ENCODE measurements at regions not wholly inside any gene's neighbourhood (a gene's known extent, or its start where the extent isn't known, plus 50 kb on each side); places are given as distances from the start of the nearest gene placed in this dataset.

DNA sequence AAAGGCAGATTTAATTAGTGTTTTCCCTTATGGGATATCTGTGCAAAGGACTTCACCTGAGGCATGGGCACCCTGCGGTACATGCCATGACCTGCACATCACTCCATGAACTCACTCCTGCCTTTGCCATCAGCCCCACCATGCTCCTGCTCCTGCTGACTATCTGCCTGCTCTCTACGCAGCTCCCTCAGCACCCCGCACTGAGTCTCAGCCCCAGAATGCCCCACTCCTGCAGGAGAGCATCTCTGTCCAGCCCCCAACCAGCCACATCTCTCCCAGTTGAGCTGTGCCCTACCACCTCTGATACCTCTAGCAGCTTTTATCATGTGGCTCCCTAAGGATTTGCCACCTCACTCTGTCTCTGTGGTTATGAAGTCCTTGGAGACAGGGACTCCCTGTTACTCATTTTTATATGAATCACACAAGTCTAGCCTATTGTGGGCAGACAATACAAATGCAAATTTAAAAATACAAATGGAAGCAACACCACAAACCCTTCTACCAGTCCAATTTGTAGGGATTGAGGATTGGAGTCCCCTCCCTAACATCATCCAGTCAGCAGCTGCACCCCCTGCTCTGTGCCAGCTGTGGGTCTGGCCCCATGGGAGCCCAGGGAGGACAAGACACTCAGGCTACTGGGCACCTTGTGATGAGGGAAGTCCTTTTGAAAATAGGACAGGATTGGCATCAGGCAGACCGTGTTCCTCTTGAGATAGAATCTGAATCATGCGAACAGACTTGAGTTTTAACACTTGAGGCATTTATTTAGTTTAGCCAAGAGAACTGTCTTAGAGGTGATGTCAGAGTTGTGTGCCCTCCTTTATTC is 689.6 kb upstream of the HS6ST1 start:
- TF ChIP-seq, protein P1, sequence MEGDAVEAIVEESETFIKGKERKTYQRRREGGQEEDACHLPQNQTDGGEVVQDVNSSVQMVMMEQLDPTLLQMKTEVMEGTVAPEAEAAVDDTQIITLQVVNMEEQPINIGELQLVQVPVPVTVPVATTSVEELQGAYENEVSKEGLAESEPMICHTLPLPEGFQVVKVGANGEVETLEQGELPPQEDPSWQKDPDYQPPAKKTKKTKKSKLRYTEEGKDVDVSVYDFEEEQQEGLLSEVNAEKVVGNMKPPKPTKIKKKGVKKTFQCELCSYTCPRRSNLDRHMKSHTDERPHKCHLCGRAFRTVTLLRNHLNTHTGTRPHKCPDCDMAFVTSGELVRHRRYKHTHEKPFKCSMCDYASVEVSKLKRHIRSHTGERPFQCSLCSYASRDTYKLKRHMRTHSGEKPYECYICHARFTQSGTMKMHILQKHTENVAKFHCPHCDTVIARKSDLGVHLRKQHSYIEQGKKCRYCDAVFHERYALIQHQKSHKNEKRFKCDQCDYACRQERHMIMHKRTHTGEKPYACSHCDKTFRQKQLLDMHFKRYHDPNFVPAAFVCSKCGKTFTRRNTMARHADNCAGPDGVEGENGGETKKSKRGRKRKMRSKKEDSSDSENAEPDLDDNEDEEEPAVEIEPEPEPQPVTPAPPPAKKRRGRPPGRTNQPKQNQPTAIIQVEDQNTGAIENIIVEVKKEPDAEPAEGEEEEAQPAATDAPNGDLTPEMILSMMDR (IDR thresholded peaks at IDR 0.05; ENCODE audit: insufficient read depth, low read length, missing control alignments) = no peak
- H3K4me3 ChIP-seq (ENCODE audit: low read depth, low read length) = no peak overlapping the region
- CTCF ChIA-PET = no interaction called here
- DNase-seq (ENCODE audit: low read depth, low spot score) = no peak
- POLR2A ChIA-PET = no interaction called here

DNA sequence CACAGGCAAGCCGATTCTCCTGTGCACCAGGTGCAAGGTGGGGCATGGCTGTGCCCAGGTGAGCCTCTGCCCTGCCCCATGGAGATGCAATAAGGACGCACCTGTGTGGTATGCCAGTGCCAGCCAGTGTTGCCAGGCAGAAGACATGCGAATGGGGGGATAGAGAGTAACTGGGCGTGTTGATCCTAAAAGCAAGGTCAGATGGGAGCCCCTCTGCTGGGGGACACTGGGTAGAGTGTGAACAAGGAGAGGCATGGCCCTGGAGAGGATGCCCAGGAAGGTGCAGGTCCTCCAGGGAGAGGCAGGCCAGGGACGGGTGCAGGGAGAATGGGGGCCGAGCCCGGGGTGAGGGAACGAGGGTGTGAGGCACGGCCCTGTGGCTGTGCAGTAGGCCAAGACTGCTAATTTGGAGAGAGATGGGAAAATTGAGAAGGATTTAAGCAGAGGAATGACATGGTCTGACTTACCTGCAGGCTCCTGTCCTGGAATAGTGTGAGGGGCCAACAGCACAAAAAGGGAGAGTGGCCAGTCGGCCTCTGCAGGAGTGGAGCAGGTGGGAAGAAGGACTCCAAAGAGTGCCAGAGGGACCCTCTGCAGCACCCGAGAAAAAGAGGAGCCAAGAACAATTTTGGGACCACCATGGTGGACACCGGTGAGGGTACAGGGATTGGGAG is 690.4 kb upstream of the HS6ST1 start:
- H3K4me3 ChIP-seq (ENCODE audit: low read depth, low read length) = no peak overlapping the region
- ChIA-PET POLR2A (no interaction called here), CTCF (no interaction called here)
- TF ChIP-seq, protein P1 (IDR thresholded peaks at IDR 0.05; ENCODE audit: insufficient read depth, low read length, missing control alignments) = no peak
- no peak for DNase-seq (ENCODE audit: low read depth, low spot score)

DNA sequence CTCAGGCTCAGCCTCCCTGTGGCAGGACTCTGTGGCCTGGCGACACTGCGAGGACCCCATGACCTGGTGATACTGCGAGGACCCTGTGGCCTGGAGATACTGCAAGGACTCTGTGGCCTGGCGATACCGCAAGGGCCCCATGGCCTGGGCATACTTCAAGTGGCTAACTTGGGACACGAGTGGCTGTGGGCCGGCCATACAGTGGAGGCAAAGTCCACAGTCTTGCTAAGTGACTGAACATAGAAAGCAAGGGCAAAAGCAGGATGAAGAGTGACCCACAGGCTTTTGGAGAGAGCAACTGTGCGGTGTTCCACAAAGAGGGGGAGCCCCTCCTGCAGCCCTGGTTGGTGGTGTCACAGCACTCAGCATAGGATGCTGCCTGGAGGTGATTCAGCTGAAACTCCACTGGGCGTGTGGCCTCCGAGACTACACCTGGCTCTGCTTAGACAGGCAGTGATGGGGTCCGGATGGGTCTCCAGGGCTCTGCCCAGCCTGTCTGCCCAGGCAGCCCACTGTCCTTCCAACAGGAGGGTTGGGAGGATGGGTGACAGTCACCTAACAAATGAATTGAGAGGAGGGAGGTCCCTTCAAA is 691.0 kb upstream of the HS6ST1 start:
- TF ChIP-seq, protein P1 (IDR thresholded peaks at IDR 0.05; ENCODE audit: insufficient read depth, low read length, missing control alignments) = no peak
- POLR2A ChIA-PET = no interaction called here

DNA sequence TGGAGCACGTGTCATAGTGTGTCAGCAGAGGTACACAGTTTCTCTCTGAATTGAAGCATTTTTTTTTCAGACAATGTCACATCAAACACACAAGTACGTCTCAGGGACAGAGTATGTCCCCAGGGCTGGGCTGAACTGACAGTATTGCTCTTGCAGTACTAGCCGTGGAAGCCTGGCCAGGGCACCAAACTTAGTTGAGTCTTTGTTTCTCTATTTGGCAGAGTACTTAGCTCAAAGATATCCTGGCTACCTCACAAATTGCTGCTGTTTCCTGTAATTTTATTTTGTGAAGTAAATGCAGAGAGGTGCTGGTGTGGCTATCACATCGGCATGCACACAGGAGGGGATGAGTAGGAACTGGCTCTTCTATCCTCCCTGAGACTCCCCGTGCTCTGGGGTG is 691.6 kb upstream of the HS6ST1 start:
- no peak for DNase-seq (ENCODE audit: low read depth, low spot score)
- TF ChIP-seq, protein P1 (IDR thresholded peaks at IDR 0.05; ENCODE audit: insufficient read depth, low read length, missing control alignments) = no peak
- H3K4me3 ChIP-seq (ENCODE audit: low read depth, low read length) = no peak overlapping the region
- ChIA-PET CTCF (no interaction called here), POLR2A (no interaction called here)

More for the DNA sequence above, 691.0 kb upstream of the HS6ST1 start:
- no peak overlapping the region for H3K4me3 ChIP-seq (ENCODE audit: low read depth, low read length)
- no peak for DNase-seq (ENCODE audit: low read depth, low spot score)
- CTCF ChIA-PET = no interaction called here

DNA sequence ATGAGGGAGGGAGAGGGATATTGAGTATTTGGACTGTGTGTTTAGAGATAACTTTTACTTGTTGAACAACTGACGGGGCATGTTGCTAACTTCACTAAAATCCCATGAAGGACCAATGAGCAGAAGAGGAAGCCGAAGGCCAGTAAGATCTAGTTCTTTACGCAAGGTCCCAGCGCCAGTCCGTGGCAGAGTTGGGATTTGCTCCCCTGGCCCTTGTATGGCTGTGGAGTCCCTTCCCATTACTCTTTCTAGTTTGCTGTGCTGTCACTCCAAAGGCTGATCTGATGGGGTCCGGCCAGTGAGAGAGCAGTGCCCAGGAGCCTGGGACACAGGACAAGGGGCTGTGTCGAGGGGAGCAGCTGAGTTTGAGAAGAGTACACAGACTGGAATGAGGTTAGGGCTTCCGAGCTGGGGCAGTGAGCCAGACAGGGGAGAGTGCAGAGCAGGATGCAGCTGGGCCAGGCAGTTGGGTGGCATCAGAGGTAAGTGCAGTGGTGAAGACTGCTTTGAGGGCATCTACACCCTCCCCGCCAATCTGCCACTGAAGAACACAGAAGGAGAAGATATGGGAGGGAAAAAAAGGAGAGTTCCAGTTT is 692.9 kb upstream of the HS6ST1 start:
- ChIA-PET POLR2A (no interaction called here), CTCF (no interaction called here)
- H3K4me3 ChIP-seq (ENCODE audit: low read depth, low read length) = no peak overlapping the region
- no peak for DNase-seq (ENCODE audit: low read depth, low spot score)
- TF ChIP-seq, protein P1 (IDR thresholded peaks at IDR 0.05; ENCODE audit: insufficient read depth, low read length, missing control alignments) = no peak

DNA sequence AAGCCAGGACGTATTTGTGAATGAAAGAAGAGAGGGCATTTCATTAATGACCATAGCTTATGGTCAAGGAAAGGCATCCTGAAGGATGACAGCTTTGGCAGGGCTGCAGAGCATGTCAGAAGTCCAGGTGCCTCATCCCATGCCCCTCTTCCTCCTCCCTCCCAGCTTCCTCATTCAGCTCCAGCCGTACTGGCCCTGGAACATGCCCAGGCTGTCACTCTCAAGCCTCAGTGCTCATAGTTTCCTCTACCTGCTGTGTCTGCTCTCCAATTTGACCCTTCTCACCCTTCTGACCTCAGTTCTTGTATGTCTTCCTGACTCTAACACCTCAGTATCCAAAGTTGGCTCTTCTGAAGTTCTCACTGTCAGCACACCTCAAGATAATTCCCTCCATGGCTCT is 695.8 kb upstream of the HS6ST1 start:
- no peak for DNase-seq (ENCODE audit: low read depth, low spot score)
- H3K4me3 ChIP-seq (ENCODE audit: low read depth, low read length) = no peak overlapping the region
- POLR2A ChIA-PET = no interaction called here
- TF ChIP-seq, protein P1 (IDR thresholded peaks at IDR 0.05; ENCODE audit: insufficient read depth, low read length, missing control alignments) = no peak
- CTCF ChIA-PET = no interaction called here

Data from AG04449 (cell line).